HepG2 (cell line): ENCODE measurements at regions not wholly inside any gene's neighbourhood (a gene's known extent, or its start where the extent isn't known, plus 50 kb on each side); places are given as distances from the start of the nearest gene placed in this dataset.

Source experiments
- ATAC-seq: fragments of 200-7000 bp; cut with Tn5 transposase; 3 replicates; pipeline ENCODE4 v1.9.1; 2020; ENCODE audit warnings: mild to moderate bottlenecking, moderate library complexity
- BruUV-seq: library from RNA; stranded (reverse); fragments of 400-500 nt; replicated peaks from 2 replicates; lab custom pipeline; 2021; lab: Mats Ljungman, UMichigan
- CTCF ChIA-PET: fragments of 300-600 bp; formaldehyde crosslinking; extraction: SDS; loops from one replicate; lab custom pipeline; 2021; ENCODE audit warnings: low total read pairs, inconsistent platforms, low intra/inter-chr PET ratio; lab: Yijun Ruan, JAX
- POLR2A ChIA-PET: fragments of 350-600 bp; sonication (Branson Sonifier 250); formaldehyde crosslinking; loops from one replicate; lab custom pipeline; 2020; ENCODE audit warnings: antibody characterized with exemption, inconsistent platforms; lab: Yijun Ruan, JAX
- DNase-seq: peaks from one replicate; pipeline ENCODE4 v3.0.0-alpha.2; 2015; ENCODE audit warnings: low spot score
- FAIRE-seq: peaks from 3 replicates; lab custom pipeline; 2011; peaks lifted over from hg19 to GRCh38; lab: Jason Lieb, UNC
- H2AFZ ChIP-seq: one replicate; pipeline ENCODE4 v1.6.1; 2011; ENCODE audit warnings: low read length, inconsistent platforms
- H3K27ac ChIP-seq: fragments of 300-600 bp; 3 replicates; pipeline ENCODE4 v1.8.0; 2011; ENCODE audit warnings: mixed run types, mild to moderate bottlenecking, mixed read lengths, low read length, inconsistent platforms; ENCODE audit not compliant: insufficient read depth; ENCODE audit errors: extremely low read length
- H3K27me3 ChIP-seq, 2 experiments: fragments of 200-600 bp in 1 of 2; 2 replicates in 1 of 2; 3 replicates in 1 of 2; pipeline versions ENCODE4 v1.6.0 to v1.8.0; 2011; ENCODE audit warnings: low read length in 2 of 2, mild to moderate bottlenecking in 2 of 2, moderate library complexity in 2 of 2, inconsistent platforms in 1 of 2; ENCODE audit not compliant: insufficient read depth in 2 of 2, control insufficient read depth in 1 of 2
- H3K36me3 ChIP-seq, 2 experiments: fragments of 200-600 bp in 1 of 2; replicated peaks in 1 of 2; 2 replicates in 1 of 2; 3 replicates in 1 of 2; pipeline versions ENCODE4 v1.5.1 to v1.8.0; 2011; ENCODE audit warnings: low read length in 2 of 2, inconsistent platforms in 1 of 2; ENCODE audit not compliant: insufficient read depth in 2 of 2, control insufficient read depth in 1 of 2
- H3K4me1 ChIP-seq: 2 replicates; pipeline ENCODE4 v1.5.1; 2012; ENCODE audit warnings: low read length, inconsistent platforms; ENCODE audit not compliant: insufficient read depth
- H3K4me2 ChIP-seq: 2 replicates; pipeline ENCODE4 v1.6.0; 2011; ENCODE audit warnings: low read depth, low read length, inconsistent platforms
- H3K4me3 ChIP-seq, 3 experiments: fragments of 200-600 bp in 1 of 3; sonication (generic), shearing (Covaris generic) in 1 of 3; replicated peaks in 1 of 3; 2 replicates each; pipeline ENCODE4 v1.5.1; 2011 to 2016; ENCODE audit warnings: low read length in 3 of 3, inconsistent platforms in 2 of 3, low read depth in 2 of 3, mild to moderate bottlenecking in 2 of 3, control low read depth in 1 of 3, mixed read lengths in 1 of 3; ENCODE audit not compliant: insufficient read depth in 1 of 3
- H3K79me2 ChIP-seq: one replicate; pipeline ENCODE4 v1.6.1; 2011; ENCODE audit warnings: low read length, inconsistent platforms; ENCODE audit not compliant: insufficient read depth
- H3K9ac ChIP-seq: 2 replicates; pipeline ENCODE4 v1.6.0; 2011; ENCODE audit warnings: mild to moderate bottlenecking, low read depth, low read length, inconsistent platforms; ENCODE audit not compliant: insufficient read depth
- H3K9me3 ChIP-seq: 2 replicates; pipeline ENCODE4 v1.5.1; 2012; ENCODE audit warnings: mild to moderate bottlenecking, low read length
- H4K20me1 ChIP-seq: 2 replicates; pipeline ENCODE4 v1.6.0; 2011; ENCODE audit warnings: inconsistent platforms, mild to moderate bottlenecking, low read length, moderate library complexity; ENCODE audit not compliant: insufficient read depth
- ASH2L ChIP-seq: fragments of 300-600, 200-600 bp; sonication (generic); IDR thresholded peaks from 2 replicates; pipeline ENCODE4 v1.7.0; 2017; ENCODE audit warnings: low read depth, mild to moderate bottlenecking, moderate library complexity, mixed read lengths, low read length; ENCODE audit not compliant: insufficient read length
- DR1 ChIP-seq: sonication (generic); formaldehyde crosslinking; IDR thresholded peaks from 2 replicates; pipeline ENCODE4 v1.8.0; 2021; ENCODE audit warnings: mild to moderate bottlenecking, missing genetic modification reagents, inconsistent platforms
- FOXC1 ChIP-seq: sonication (generic); formaldehyde crosslinking; IDR thresholded peaks from 2 replicates; pipeline ENCODE4 v1.8.0; 2022; ENCODE audit warnings: mild to moderate bottlenecking, missing genetic modification reagents, borderline replicate concordance
- MTERF4 ChIP-seq: sonication (generic); formaldehyde crosslinking; IDR thresholded peaks from 2 replicates; pipeline ENCODE4 v1.8.0; 2023; ENCODE audit warnings: mild to moderate bottlenecking, missing genetic modification reagents
- NR2F6 ChIP-seq, 2 experiments: IDR thresholded peaks; 2 replicates each; pipeline ENCODE4 v1.6.1; 2016; ENCODE audit warnings: antibody characterized with exemption in 1 of 2, mild to moderate bottlenecking in 1 of 2
- SMARCE1 ChIP-seq: fragments of 450-650 bp; IDR thresholded peaks from 2 replicates; pipeline ENCODE4 v1.6.1; 2017; ENCODE audit warnings: borderline replicate concordance
- ZFAT ChIP-seq: sonication (generic); formaldehyde crosslinking; conservative IDR thresholded peaks from 2 replicates; pipeline ENCODE4 v1.8.1; 2023; ENCODE audit warnings: missing genetic modification reagents, inconsistent platforms
- ZFP36 ChIP-seq: fragments of 150-350 bp; IDR thresholded peaks from 2 replicates; pipeline ENCODE4 v1.6.1; 2018; ENCODE audit warnings: borderline replicate concordance, low read length, low read depth; ENCODE audit not compliant: partially characterized antibody
- ZNF292 ChIP-seq: sonication (generic); formaldehyde crosslinking; IDR thresholded peaks from 2 replicates; pipeline ENCODE4 v1.8.1; 2022; ENCODE audit warnings: mild to moderate bottlenecking, low read depth, missing genetic modification reagents, borderline replicate concordance
- ZNF816 ChIP-seq: sonication (generic); formaldehyde crosslinking; IDR thresholded peaks from 2 replicates; pipeline ENCODE4 v1.8.0; 2022; ENCODE audit warnings: missing genetic modification reagents, mild to moderate bottlenecking, borderline replicate concordance
- WGBS: methylation state at CpG from one replicate; pipeline ENCODE4 v1.1.6; 2017; ENCODE audit warnings: low lambda C conversion rate; 5-methylcytosine and 5-hydroxymethylcytosine counted together
- in situ Hi-C: cut with HindIII; loops from 2 replicates; pipeline ENCODE4 v1.10.0; 2017; ENCODE audit warnings: low pct_unique_long_range_greater_than_20kb; ENCODE audit not compliant: extremely low pct_ligation_motif_present
- intact Hi-C: fragments of 100-400 bp; cut with micrococcal nuclease; formaldehyde crosslinking; loops from one replicate; pipeline ENCODE4 v1.10.0; 2022; ENCODE audit not compliant: unreplicated experiment
- TF ChIP-seq, protein P1 (sequence below): sonication (generic); formaldehyde crosslinking; IDR thresholded peaks from 2 replicates; pipeline ENCODE4 v1.4.0; 2020; ENCODE audit warnings: missing genetic modification reagents
- TF ChIP-seq, protein P2 (sequence below): fragments of 450-650 bp; IDR thresholded peaks from 2 replicates; pipeline ENCODE4 v1.6.1; 2017

- intact Hi-C loops, result no loop called here
- CTCF ChIA-PET, result no interaction called here
Measured at GRCh38 chr3:71972031-71972430, 187.1 kb upstream of the PROK2 start.

GRCh38 chr3:71968544-71968943 lies 183.6 kb upstream of the PROK2 start:
- no peaks in the 10 kb centered on the region for H3K4me1 ChIP-seq
- no peaks in the 10 kb centered on the region for H4K20me1 ChIP-seq
- H3K4me3 ChIP-seq, result no peak overlapping the region
- no peak overlapping the region for H3K4me2 ChIP-seq
- no peaks in the 10 kb centered on the region for H3K36me3 ChIP-seq
- H3K79me2 ChIP-seq, result no peaks in the 10 kb centered on the region
- DNase-seq, result no peak
- ATAC-seq, result no peak
- in situ Hi-C loops, result loop anchor here (25.0 kb wide), 1 partner anchor 844 kb away; no protein-coding TSS in a partner anchor
- no peak for FAIRE-seq
- 3% methylated on average over 4 of the region's 4 CpGs for WGBS
- no peaks in the 10 kb centered on the region for H3K9me3 ChIP-seq
- H3K27me3 ChIP-seq, result no peaks in the 10 kb centered on the region; a peak in 2 of 5 replicates
- no TSS peak for BruUV-seq
- POLR2A ChIA-PET, result no interaction called here
- TF ChIP-seq MTERF4, result no peak
- no peak for TF ChIP-seq ASH2L
- no peak for TF ChIP-seq ZFP36
- no peak for TF ChIP-seq ZNF816 (CRISPR knock-in tag)
- TF ChIP-seq, protein P1, sequence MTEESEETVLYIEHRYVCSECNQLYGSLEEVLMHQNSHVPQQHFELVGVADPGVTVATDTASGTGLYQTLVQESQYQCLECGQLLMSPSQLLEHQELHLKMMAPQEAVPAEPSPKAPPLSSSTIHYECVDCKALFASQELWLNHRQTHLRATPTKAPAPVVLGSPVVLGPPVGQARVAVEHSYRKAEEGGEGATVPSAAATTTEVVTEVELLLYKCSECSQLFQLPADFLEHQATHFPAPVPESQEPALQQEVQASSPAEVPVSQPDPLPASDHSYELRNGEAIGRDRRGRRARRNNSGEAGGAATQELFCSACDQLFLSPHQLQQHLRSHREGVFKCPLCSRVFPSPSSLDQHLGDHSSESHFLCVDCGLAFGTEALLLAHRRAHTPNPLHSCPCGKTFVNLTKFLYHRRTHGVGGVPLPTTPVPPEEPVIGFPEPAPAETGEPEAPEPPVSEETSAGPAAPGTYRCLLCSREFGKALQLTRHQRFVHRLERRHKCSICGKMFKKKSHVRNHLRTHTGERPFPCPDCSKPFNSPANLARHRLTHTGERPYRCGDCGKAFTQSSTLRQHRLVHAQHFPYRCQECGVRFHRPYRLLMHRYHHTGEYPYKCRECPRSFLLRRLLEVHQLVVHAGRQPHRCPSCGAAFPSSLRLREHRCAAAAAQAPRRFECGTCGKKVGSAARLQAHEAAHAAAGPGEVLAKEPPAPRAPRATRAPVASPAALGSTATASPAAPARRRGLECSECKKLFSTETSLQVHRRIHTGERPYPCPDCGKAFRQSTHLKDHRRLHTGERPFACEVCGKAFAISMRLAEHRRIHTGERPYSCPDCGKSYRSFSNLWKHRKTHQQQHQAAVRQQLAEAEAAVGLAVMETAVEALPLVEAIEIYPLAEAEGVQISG (CRISPR knock-in tag), result no peak
- TF ChIP-seq NR2F6 (IDR thresholded peaks at IDR 0.05), result no peak
- TF ChIP-seq NR2F6 (CRISPR knock-in tag; IDR thresholded peaks at IDR 0.05), result no peak
- no peak for TF ChIP-seq ZFAT
- no peak for TF ChIP-seq FOXC1 (CRISPR knock-in tag)
- no peak for TF ChIP-seq SMARCE1
- TF ChIP-seq, all 625 proteins: peak for 0
- Histone ChIP-seq H3K27ac (no peak overlapping the region), H2AFZ (no peak overlapping the region), H3K9ac (no peak overlapping the region)
- intact Hi-C loops, result no loop called here
- CTCF ChIA-PET, result no interaction called here

More at GRCh38 chr3:71972031-71972430, 187.1 kb upstream of the PROK2 start:
- H3K36me3 ChIP-seq, result no peaks in the 10 kb centered on the region
- no peak overlapping the region for H3K27ac ChIP-seq
- no peak for TF ChIP-seq ZNF292
- TF ChIP-seq, protein P2, sequence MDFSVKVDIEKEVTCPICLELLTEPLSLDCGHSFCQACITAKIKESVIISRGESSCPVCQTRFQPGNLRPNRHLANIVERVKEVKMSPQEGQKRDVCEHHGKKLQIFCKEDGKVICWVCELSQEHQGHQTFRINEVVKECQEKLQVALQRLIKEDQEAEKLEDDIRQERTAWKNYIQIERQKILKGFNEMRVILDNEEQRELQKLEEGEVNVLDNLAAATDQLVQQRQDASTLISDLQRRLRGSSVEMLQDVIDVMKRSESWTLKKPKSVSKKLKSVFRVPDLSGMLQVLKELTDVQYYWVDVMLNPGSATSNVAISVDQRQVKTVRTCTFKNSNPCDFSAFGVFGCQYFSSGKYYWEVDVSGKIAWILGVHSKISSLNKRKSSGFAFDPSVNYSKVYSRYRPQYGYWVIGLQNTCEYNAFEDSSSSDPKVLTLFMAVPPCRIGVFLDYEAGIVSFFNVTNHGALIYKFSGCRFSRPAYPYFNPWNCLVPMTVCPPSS, result no peak
- TF ChIP-seq DR1 (CRISPR knock-in tag), result no peak
- no peaks in the 10 kb centered on the region for H4K20me1 ChIP-seq
- H3K27me3 ChIP-seq, result no peaks in the 10 kb centered on the region; a peak in 2 of 5 replicates
- H3K4me2 ChIP-seq, result no peak overlapping the region
- BruUV-seq, result no TSS peak
- FAIRE-seq (no peak), ATAC-seq (no peak), DNase-seq (no peak)
- H3K79me2 ChIP-seq, result no peaks in the 10 kb centered on the region
- POLR2A ChIA-PET, result no interaction called here
- H3K9ac ChIP-seq, result no peak overlapping the region
- 30% methylated on average over 4 of the region's 5 CpGs for WGBS
- no peaks in the 10 kb centered on the region for H3K4me1 ChIP-seq
- no peaks in the 10 kb centered on the region for H3K9me3 ChIP-seq
- in situ Hi-C loops, result loop anchor here (25.0 kb wide), 1 partner anchor 840 kb away; no protein-coding TSS in a partner anchor
- H2AFZ ChIP-seq, result no peak overlapping the region
- no peak overlapping the region for H3K4me3 ChIP-seq
